WTC11 (cell line): ENCODE measurements at regions not wholly inside any gene's neighbourhood (a gene's known extent, or its start where the extent isn't known, plus 50 kb on each side); places are given as distances from the start of the nearest gene placed in this dataset.

Source experiments
- ATAC-seq: fragments of 200-7000 bp; cut with Tn5 transposase; 2 replicates; pipeline ENCODE4 v1.10.0; 2021; ENCODE audit warnings: mild to moderate bottlenecking, moderate library complexity
- CTCF ChIA-PET: fragments of 300-600 bp; sonication (Branson Sonifier 250); formaldehyde crosslinking; loops from one replicate; lab custom pipeline; 2021; ENCODE audit warnings: antibody characterized with exemption; lab: Charles Lee
- POLR2A ChIA-PET: fragments of 350-600 bp; sonication (Branson Sonifier 250); formaldehyde crosslinking; loops from one replicate; lab custom pipeline; 2021; ENCODE audit warnings: antibody characterized with exemption; lab: Charles Lee
- DNase-seq: peaks from one replicate; pipeline ENCODE4 v3.0.0; 2021; ENCODE audit warnings: low spot score
- H3K27ac Mint-ChIP-seq: 2 replicates; pipeline ENCODE4 v1.8.0; 2021; ENCODE audit warnings: mixed read lengths
- H3K27me3 Mint-ChIP-seq: 2 replicates; pipeline ENCODE4 v1.8.0; 2021; ENCODE audit warnings: low read depth, mild to moderate bottlenecking, moderate library complexity, mixed read lengths
- H3K36me3 Mint-ChIP-seq: 2 replicates; pipeline ENCODE4 v1.8.0; 2021; ENCODE audit warnings: mixed read lengths
- H3K4me1 Mint-ChIP-seq: 2 replicates; pipeline ENCODE4 v1.8.0; 2022; ENCODE audit warnings: mixed read lengths
- H3K4me3 Mint-ChIP-seq: 2 replicates; pipeline ENCODE4 v1.8.0; 2021; ENCODE audit warnings: mild to moderate bottlenecking, moderate library complexity, mixed read lengths
- H3K9me3 Mint-ChIP-seq: 2 replicates; pipeline ENCODE4 v1.8.0; 2021; ENCODE audit warnings: mixed read lengths
- CBFB ChIP-seq: sonication (generic); formaldehyde crosslinking; IDR thresholded peaks from 2 replicates; pipeline ENCODE4 v1.8.1; 2022; ENCODE audit warnings: mild to moderate bottlenecking, low read depth, missing genetic modification reagents
- ELF4 ChIP-seq: sonication (generic); formaldehyde crosslinking; IDR thresholded peaks from 2 replicates; pipeline ENCODE4 v1.8.1; 2022; ENCODE audit warnings: low read depth, mild to moderate bottlenecking, moderate library complexity, missing genetic modification reagents
- ERG ChIP-seq: fragments of 250-450 bp; sonication (Bioruptor Pico); IDR thresholded peaks from 2 replicates; pipeline ENCODE4 v1.8.0; 2021; ENCODE audit warnings: mild to moderate bottlenecking
- IRF1 ChIP-seq: sonication (generic); formaldehyde crosslinking; IDR thresholded peaks from 2 replicates; pipeline ENCODE4 v1.8.0; 2023; ENCODE audit warnings: missing genetic modification reagents
- MXD4 ChIP-seq: fragments of 250-450 bp; sonication (Bioruptor Pico); IDR thresholded peaks from 2 replicates; pipeline ENCODE4 v1.8.0; 2021; ENCODE audit warnings: mild to moderate bottlenecking, moderate library complexity, borderline replicate concordance
- NFATC4 ChIP-seq: fragments of 250-450 bp; sonication (Bioruptor Pico); IDR thresholded peaks from 2 replicates; pipeline ENCODE4 v1.9.0; 2021; ENCODE audit warnings: mild to moderate bottlenecking
- NFYB ChIP-seq: sonication (generic); formaldehyde crosslinking; conservative IDR thresholded peaks from 2 replicates; pipeline ENCODE4 v1.8.0; 2022; ENCODE audit warnings: low read depth, missing genetic modification reagents
- NR1H2 ChIP-seq: sonication (generic); formaldehyde crosslinking; IDR thresholded peaks from 2 replicates; pipeline ENCODE4 v1.9.0; 2021; ENCODE audit warnings: mild to moderate bottlenecking, moderate library complexity, missing genetic modification reagents
- PRDM15 ChIP-seq: sonication (generic); formaldehyde crosslinking; IDR thresholded peaks from 2 replicates; pipeline ENCODE4 v1.8.0; 2022; ENCODE audit warnings: missing genetic modification reagents
- TEAD4 ChIP-seq: sonication (generic); formaldehyde crosslinking; IDR thresholded peaks from 2 replicates; pipeline ENCODE4 v1.8.0; 2022; ENCODE audit warnings: mild to moderate bottlenecking, missing genetic modification reagents
- TP53 ChIP-seq: sonication (generic); formaldehyde crosslinking; IDR thresholded peaks from 2 replicates; pipeline ENCODE4 v1.8.1; 2023; ENCODE audit warnings: mild to moderate bottlenecking, missing genetic modification reagents
- USF1 ChIP-seq: sonication (generic); formaldehyde crosslinking; IDR thresholded peaks from 2 replicates; pipeline ENCODE4 v1.8.0; 2022; ENCODE audit warnings: mild to moderate bottlenecking, missing genetic modification reagents
- USF2 ChIP-seq: sonication (generic); formaldehyde crosslinking; IDR thresholded peaks from 2 replicates; pipeline ENCODE4 v1.8.1; 2023; ENCODE audit warnings: mild to moderate bottlenecking, missing genetic modification reagents, moderate library complexity
- ZMAT4 ChIP-seq: fragments of 250-450 bp; sonication (Bioruptor Pico); IDR thresholded peaks from 2 replicates; pipeline ENCODE4 v1.9.0; 2021; ENCODE audit warnings: mild to moderate bottlenecking
- ZNF121 ChIP-seq: sonication (generic); formaldehyde crosslinking; IDR thresholded peaks from 2 replicates; pipeline ENCODE4 v1.8.0; 2023; ENCODE audit warnings: missing genetic modification reagents
- ZNF317 ChIP-seq: sonication (generic); formaldehyde crosslinking; IDR thresholded peaks from 2 replicates; pipeline ENCODE4 v1.8.1; 2023; ENCODE audit warnings: low read depth, mild to moderate bottlenecking, moderate library complexity, missing genetic modification reagents, borderline replicate concordance
- ZNF396 ChIP-seq: fragments of 250-450 bp; sonication (Bioruptor Pico); IDR thresholded peaks from 2 replicates; pipeline ENCODE4 v1.8.0; 2021; ENCODE audit warnings: mild to moderate bottlenecking, moderate library complexity, borderline replicate concordance
- ZSCAN18 ChIP-seq: fragments of 250-450 bp; sonication (Bioruptor Pico); IDR thresholded peaks from 2 replicates; pipeline ENCODE4 v2.1.2; 2022; ENCODE audit warnings: mild to moderate bottlenecking, moderate library complexity
- TF ChIP-seq, protein P1 (sequence below): sonication (generic); formaldehyde crosslinking; IDR thresholded peaks from 2 replicates; pipeline ENCODE4 v1.8.0; 2022; ENCODE audit warnings: mild to moderate bottlenecking, missing genetic modification reagents
- TF ChIP-seq, protein P2 (sequence below): fragments of 250-450 bp; sonication (Bioruptor Pico); IDR thresholded peaks from 2 replicates; pipeline ENCODE4 v1.9.0; 2021; ENCODE audit warnings: mild to moderate bottlenecking

GRCh38 chr3:76938962-76939361, 100.9 kb upstream of the ROBO2 start:
- Mint-ChIP-seq H3K36me3 (no peaks in the 10 kb centered on the region), H3K27me3 (no peaks in the 10 kb centered on the region), H3K9me3 (peaks cover 8% of the 10 kb centered on the region; the same call in 1 of the 2 replicates), H3K27ac (no peak overlapping the region), H3K4me3 (no peak overlapping the region), H3K4me1 (peaks cover 21% of the 10 kb centered on the region)
- no peak for TF ChIP-seq ERG
- no peak for TF ChIP-seq MXD4
- no peak for TF ChIP-seq USF1 (CRISPR knock-in tag)
- CTCF ChIA-PET, result no interaction called here
- ATAC-seq (no peak), DNase-seq (no peak)
- POLR2A ChIA-PET, result no interaction called here

GRCh38 chr3:76940181-76940770, 99.6 kb upstream of the ROBO2 start:
- Mint-ChIP-seq H3K27me3 (no peaks in the 10 kb centered on the region), H3K36me3 (no peaks in the 10 kb centered on the region), H3K9me3 (peaks cover 6% of the 10 kb centered on the region; the same call in 1 of the 2 replicates), H3K27ac (no peak overlapping the region), H3K4me1 (peaks cover 21% of the 10 kb centered on the region), H3K4me3 (no peak overlapping the region)
- ChIA-PET CTCF (no interaction called here), POLR2A (no interaction called here)
- DNase-seq, result no peak
- ATAC-seq, result no peak
- TF ChIP-seq, protein P1, sequence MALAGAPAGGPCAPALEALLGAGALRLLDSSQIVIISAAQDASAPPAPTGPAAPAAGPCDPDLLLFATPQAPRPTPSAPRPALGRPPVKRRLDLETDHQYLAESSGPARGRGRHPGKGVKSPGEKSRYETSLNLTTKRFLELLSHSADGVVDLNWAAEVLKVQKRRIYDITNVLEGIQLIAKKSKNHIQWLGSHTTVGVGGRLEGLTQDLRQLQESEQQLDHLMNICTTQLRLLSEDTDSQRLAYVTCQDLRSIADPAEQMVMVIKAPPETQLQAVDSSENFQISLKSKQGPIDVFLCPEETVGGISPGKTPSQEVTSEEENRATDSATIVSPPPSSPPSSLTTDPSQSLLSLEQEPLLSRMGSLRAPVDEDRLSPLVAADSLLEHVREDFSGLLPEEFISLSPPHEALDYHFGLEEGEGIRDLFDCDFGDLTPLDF (CRISPR knock-in tag), result no peak
- TF ChIP-seq ZNF317, result no peak
- TF ChIP-seq ZSCAN18, result no peak
- TF ChIP-seq TP53 (CRISPR knock-in tag), result no peak
- no peak for TF ChIP-seq TEAD4
- TF ChIP-seq IRF1 (CRISPR knock-in tag), result no peak
- TF ChIP-seq NR1H2 (CRISPR knock-in tag), result no peak
- TF ChIP-seq ZNF121 (CRISPR knock-in tag), result no peak
- no peak for TF ChIP-seq USF2 (CRISPR knock-in tag)
- no peak for TF ChIP-seq ZMAT4 (CRISPR knock-in tag)
- no peak for TF ChIP-seq ZNF396 (CRISPR knock-in tag)
- TF ChIP-seq PRDM15 (CRISPR knock-in tag), result no peak
- TF ChIP-seq NFATC4 (CRISPR knock-in tag), result no peak
- TF ChIP-seq, protein P2, sequence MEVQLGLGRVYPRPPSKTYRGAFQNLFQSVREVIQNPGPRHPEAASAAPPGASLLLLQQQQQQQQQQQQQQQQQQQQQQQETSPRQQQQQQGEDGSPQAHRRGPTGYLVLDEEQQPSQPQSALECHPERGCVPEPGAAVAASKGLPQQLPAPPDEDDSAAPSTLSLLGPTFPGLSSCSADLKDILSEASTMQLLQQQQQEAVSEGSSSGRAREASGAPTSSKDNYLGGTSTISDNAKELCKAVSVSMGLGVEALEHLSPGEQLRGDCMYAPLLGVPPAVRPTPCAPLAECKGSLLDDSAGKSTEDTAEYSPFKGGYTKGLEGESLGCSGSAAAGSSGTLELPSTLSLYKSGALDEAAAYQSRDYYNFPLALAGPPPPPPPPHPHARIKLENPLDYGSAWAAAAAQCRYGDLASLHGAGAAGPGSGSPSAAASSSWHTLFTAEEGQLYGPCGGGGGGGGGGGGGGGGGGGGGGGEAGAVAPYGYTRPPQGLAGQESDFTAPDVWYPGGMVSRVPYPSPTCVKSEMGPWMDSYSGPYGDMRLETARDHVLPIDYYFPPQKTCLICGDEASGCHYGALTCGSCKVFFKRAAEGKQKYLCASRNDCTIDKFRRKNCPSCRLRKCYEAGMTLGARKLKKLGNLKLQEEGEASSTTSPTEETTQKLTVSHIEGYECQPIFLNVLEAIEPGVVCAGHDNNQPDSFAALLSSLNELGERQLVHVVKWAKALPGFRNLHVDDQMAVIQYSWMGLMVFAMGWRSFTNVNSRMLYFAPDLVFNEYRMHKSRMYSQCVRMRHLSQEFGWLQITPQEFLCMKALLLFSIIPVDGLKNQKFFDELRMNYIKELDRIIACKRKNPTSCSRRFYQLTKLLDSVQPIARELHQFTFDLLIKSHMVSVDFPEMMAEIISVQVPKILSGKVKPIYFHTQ (CRISPR knock-in tag), result no peak
- TF ChIP-seq CBFB (CRISPR knock-in tag), result no peak
- no peak for TF ChIP-seq NFYB
- no peak for TF ChIP-seq ELF4 (CRISPR knock-in tag)
